ENCODE measurements at regions not wholly inside any gene's neighbourhood (a gene's known extent, or its start where the extent isn't known, plus 50 kb on each side); places are given as distances from the start of the nearest gene placed in this dataset.

DNA sequence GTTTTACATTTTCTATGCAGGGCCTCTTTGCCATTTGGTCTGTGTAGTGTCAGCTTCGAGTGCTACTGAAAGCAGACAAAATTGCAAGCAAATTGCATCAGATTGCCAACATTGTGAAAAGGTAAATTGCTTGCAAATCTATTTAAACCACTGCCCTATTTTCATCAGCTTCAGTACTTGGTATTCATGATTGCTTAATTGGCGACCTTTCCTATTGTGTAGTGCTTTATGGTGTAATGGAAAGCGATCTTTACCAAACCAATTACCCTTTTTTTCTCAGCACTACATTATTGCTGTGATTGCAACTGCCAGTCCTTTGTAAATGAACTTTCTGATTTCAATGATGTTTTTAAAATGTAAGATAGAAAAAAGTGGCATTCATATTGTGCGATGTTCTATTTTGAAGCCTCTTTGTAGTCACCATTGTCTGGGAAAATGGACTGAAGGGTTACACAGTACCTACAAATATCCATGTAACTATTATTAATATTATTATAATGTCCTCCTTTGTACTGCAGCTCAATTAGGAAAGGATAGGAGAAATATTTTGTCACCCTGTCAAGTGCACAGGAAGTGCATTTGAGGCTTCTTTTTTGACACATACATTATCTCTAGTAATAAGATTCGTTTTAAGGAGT lies 177.7 kb upstream of the SP8 start (continued):
- TF ChIP-seq EED (IDR thresholded peaks at IDR 0.05; ENCODE audit: low read depth): no peak
- TF ChIP-seq SIX5 (IDR thresholded peaks at IDR 0.05; ENCODE audit: low read depth, low read length, severe bottlenecking): no peak

DNA sequence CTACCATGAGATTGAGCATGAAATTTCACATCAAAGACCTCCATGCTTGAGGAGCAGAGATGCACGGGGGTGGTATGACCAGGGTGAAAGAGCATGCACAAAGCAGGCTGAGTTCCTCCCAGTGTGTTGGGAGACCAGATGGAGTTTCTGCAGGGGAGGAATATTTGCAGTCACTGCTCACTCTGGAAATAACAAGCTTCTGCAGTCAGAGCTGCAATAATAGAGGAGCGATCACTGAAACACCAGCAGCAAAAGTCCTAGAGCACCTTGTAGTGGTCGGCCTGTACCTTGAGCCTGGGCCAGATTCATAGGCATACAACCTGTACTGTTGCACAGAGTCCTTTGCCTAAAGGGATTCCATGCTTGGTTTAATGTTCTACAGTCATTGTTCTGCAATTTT lies 184.5 kb upstream of the SP8 start:
- DNase-seq (ENCODE audit: low read depth, low spot score) (no peak), ATAC-seq (no peak), FAIRE-seq (no peak)
- Histone ChIP-seq H4K20me1 (ENCODE audit: control insufficient read depth, insufficient read depth) (no peaks in the 10 kb centered on the region), H3K79me2 (ENCODE audit: control insufficient read depth, insufficient read depth, low read length) (no peaks in the 10 kb centered on the region), H3K27me3 (replicated peaks in 1 of 2; ENCODE audit: control insufficient read depth in 2 of 2, insufficient read depth in 2 of 2, low read length in 1 of 2) (no peaks in the 10 kb centered on the region), H3K4me3 (no peak overlapping the region), H3K4me2 (ENCODE audit: control insufficient read depth, insufficient read depth) (no peak overlapping the region), H3K9ac (ENCODE audit: control insufficient read depth, insufficient read depth, low read length) (no peak overlapping the region), H3K36me3 (ENCODE audit: control insufficient read depth in 2 of 2, insufficient read depth in 2 of 2, low read length in 1 of 2) (no peaks in the 10 kb centered on the region), H3K9me3 (replicated peaks; ENCODE audit: control insufficient read depth, insufficient read depth, low read length) (no peaks in the 10 kb centered on the region), H3K4me1 (ENCODE audit: control insufficient read depth, insufficient read depth, low read length) (no peaks in the 10 kb centered on the region), H2AFZ (ENCODE audit: control insufficient read depth, low read depth, low read length) (no peak overlapping the region), H3K27ac (ENCODE audit: control insufficient read depth, insufficient read depth) (no peak overlapping the region)
- ChIA-PET CTCF (no interaction called here), POLR2A (no interaction called here), SMC1A (ENCODE audit: uncharacterized antibody, unreplicated experiment) (no interaction called here), RAD21 (ENCODE audit: unreplicated experiment) (no interaction called here)
- intact Hi-C loops (cut with micrococcal nuclease; ENCODE audit: unreplicated experiment) (no loop called here), in situ Hi-C loops (cut with MboI) (no loop called here)
- no TSS peak for BruUV-seq (replicated peaks)
- 29% methylated on average over 3 of the region's 3 CpGs for WGBS (ENCODE audit: insufficient coverage, insufficient replicate concordance, low lambda C conversion rate, missing lambda C conversion rate)
- TF ChIP-seq GABPA (IDR thresholded peaks at IDR 0.05; ENCODE audit: low read depth) (no peak), CBX5 (IDR thresholded peaks at IDR 0.05; ENCODE audit: low read depth) (no peak), SIX5 (IDR thresholded peaks at IDR 0.05; ENCODE audit: low read depth, low read length, severe bottlenecking) (no peak), IKZF2 (IDR thresholded peaks at IDR 0.05) (no peak)
- TF ChIP-seq, protein P1, sequence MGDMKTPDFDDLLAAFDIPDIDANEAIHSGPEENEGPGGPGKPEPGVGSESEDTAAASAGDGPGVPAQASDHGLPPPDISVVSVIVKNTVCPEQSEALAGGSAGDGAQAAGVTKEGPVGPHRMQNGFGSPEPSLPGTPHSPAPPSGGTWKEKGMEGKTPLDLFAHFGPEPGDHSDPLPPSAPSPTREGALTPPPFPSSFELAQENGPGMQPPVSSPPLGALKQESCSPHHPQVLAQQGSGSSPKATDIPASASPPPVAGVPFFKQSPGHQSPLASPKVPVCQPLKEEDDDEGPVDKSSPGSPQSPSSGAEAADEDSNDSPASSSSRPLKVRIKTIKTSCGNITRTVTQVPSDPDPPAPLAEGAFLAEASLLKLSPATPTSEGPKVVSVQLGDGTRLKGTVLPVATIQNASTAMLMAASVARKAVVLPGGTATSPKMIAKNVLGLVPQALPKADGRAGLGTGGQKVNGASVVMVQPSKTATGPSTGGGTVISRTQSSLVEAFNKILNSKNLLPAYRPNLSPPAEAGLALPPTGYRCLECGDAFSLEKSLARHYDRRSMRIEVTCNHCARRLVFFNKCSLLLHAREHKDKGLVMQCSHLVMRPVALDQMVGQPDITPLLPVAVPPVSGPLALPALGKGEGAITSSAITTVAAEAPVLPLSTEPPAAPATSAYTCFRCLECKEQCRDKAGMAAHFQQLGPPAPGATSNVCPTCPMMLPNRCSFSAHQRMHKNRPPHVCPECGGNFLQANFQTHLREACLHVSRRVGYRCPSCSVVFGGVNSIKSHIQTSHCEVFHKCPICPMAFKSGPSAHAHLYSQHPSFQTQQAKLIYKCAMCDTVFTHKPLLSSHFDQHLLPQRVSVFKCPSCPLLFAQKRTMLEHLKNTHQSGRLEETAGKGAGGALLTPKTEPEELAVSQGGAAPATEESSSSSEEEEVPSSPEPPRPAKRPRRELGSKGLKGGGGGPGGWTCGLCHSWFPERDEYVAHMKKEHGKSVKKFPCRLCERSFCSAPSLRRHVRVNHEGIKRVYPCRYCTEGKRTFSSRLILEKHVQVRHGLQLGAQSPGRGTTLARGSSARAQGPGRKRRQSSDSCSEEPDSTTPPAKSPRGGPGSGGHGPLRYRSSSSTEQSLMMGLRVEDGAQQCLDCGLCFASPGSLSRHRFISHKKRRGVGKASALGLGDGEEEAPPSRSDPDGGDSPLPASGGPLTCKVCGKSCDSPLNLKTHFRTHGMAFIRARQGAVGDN (IDR thresholded peaks at IDR 0.05): no peak
- TF ChIP-seq, protein P2, sequence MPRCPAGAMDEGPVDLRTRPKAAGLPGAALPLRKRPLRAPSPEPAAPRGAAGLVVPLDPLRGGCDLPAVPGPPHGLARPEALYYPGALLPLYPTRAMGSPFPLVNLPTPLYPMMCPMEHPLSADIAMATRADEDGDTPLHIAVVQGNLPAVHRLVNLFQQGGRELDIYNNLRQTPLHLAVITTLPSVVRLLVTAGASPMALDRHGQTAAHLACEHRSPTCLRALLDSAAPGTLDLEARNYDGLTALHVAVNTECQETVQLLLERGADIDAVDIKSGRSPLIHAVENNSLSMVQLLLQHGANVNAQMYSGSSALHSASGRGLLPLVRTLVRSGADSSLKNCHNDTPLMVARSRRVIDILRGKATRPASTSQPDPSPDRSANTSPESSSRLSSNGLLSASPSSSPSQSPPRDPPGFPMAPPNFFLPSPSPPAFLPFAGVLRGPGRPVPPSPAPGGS (IDR thresholded peaks at IDR 0.05; ENCODE audit: borderline replicate concordance, insufficient read depth, low read depth, low read length, poor library complexity, severe bottlenecking): no peak
- TF ChIP-seq, protein P3, sequence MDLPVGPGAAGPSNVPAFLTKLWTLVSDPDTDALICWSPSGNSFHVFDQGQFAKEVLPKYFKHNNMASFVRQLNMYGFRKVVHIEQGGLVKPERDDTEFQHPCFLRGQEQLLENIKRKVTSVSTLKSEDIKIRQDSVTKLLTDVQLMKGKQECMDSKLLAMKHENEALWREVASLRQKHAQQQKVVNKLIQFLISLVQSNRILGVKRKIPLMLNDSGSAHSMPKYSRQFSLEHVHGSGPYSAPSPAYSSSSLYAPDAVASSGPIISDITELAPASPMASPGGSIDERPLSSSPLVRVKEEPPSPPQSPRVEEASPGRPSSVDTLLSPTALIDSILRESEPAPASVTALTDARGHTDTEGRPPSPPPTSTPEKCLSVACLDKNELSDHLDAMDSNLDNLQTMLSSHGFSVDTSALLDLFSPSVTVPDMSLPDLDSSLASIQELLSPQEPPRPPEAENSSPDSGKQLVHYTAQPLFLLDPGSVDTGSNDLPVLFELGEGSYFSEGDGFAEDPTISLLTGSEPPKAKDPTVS (IDR thresholded peaks at IDR 0.05; ENCODE audit: low read depth, low read length): no peak
- TF ChIP-seq, protein P4, sequence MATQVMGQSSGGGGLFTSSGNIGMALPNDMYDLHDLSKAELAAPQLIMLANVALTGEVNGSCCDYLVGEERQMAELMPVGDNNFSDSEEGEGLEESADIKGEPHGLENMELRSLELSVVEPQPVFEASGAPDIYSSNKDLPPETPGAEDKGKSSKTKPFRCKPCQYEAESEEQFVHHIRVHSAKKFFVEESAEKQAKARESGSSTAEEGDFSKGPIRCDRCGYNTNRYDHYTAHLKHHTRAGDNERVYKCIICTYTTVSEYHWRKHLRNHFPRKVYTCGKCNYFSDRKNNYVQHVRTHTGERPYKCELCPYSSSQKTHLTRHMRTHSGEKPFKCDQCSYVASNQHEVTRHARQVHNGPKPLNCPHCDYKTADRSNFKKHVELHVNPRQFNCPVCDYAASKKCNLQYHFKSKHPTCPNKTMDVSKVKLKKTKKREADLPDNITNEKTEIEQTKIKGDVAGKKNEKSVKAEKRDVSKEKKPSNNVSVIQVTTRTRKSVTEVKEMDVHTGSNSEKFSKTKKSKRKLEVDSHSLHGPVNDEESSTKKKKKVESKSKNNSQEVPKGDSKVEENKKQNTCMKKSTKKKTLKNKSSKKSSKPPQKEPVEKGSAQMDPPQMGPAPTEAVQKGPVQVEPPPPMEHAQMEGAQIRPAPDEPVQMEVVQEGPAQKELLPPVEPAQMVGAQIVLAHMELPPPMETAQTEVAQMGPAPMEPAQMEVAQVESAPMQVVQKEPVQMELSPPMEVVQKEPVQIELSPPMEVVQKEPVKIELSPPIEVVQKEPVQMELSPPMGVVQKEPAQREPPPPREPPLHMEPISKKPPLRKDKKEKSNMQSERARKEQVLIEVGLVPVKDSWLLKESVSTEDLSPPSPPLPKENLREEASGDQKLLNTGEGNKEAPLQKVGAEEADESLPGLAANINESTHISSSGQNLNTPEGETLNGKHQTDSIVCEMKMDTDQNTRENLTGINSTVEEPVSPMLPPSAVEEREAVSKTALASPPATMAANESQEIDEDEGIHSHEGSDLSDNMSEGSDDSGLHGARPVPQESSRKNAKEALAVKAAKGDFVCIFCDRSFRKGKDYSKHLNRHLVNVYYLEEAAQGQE (IDR thresholded peaks at IDR 0.05; ENCODE audit: low read depth, low read length): no peak
